Activated effector memory CD4-positive, alpha-beta T cell treated with Interleukin-2 at 50 U/mL for 16 hours (primary cell): ENCODE measurements at regions not wholly inside any gene's neighbourhood (a gene's known extent, or its start where the extent isn't known, plus 50 kb on each side); places are given as distances from the start of the nearest gene placed in this dataset.
A peak's percentile ranks its signal among the peaks of the same experiment; 100 is the strongest.

Source experiments
- DNase-seq: peaks from one replicate; pipeline ENCODE4 v3.0.0-alpha.2; 2020

- peak; percentile 24 for DNase-seq
These were observed 1519.3 kb upstream of the TMEM132C start for GRCh38 chr12:126747530-126748149.

- no peak for DNase-seq
These were observed 1514.9 kb upstream of the TMEM132C start for GRCh38 chr12:126752021-126752420.

- no peak for DNase-seq
These were observed 1509.6 kb upstream of the TMEM132C start for GRCh38 chr12:126757326-126757725.

- no peak for DNase-seq
These were observed 1506.9 kb upstream of the TMEM132C start for GRCh38 chr12:126760092-126760491.

- no peak for DNase-seq
These were observed 1505.5 kb upstream of the TMEM132C start for GRCh38 chr12:126761420-126761819.

- DNase-seq: no peak
These were observed 1504.8 kb upstream of the TMEM132C start for GRCh38 chr12:126762150-126762549.

GRCh38 chr12:126763359-126763758, 1503.6 kb upstream of the TMEM132C start:
- no peak for DNase-seq

- DNase-seq: no peak
These were observed 1499.6 kb upstream of the TMEM132C start for GRCh38 chr12:126767334-126767733.

- DNase-seq: no peak
These were observed 1498.5 kb upstream of the TMEM132C start for GRCh38 chr12:126768517-126768916.

- DNase-seq: no peak
These were observed 1496.8 kb upstream of the TMEM132C start for GRCh38 chr12:126770188-126770587.

GRCh38 chr12:126772171-126772864, 1494.7 kb upstream of the TMEM132C start:
- DNase-seq: peak; percentile 24

GRCh38 chr12:126773012-126773411, 1494.0 kb upstream of the TMEM132C start:
- no peak for DNase-seq

GRCh38 chr12:126773491-126773890, 1493.5 kb upstream of the TMEM132C start:
- no peak for DNase-seq

GRCh38 chr12:126776026-126776655, 1490.8 kb upstream of the TMEM132C start:
- DNase-seq: no peak

GRCh38 chr12:126780343-126780742, 1486.6 kb upstream of the TMEM132C start:
- DNase-seq: no peak

- DNase-seq: no peak
These were observed 1485.4 kb upstream of the TMEM132C start for GRCh38 chr12:126781593-126781992.

- no peak for DNase-seq
These were observed 1484.9 kb upstream of the TMEM132C start for GRCh38 chr12:126782083-126782482.

- DNase-seq: no peak
These were observed 1482.5 kb upstream of the TMEM132C start for GRCh38 chr12:126784328-126784921.

- no peak for DNase-seq
These were observed 1477.0 kb upstream of the TMEM132C start for GRCh38 chr12:126789963-126790362.

- DNase-seq: no peak
These were observed 1475.8 kb upstream of the TMEM132C start for GRCh38 chr12:126791122-126791521.

- no peak for DNase-seq
These were observed 1474.6 kb upstream of the TMEM132C start for GRCh38 chr12:126792411-126792810.

- no peak for DNase-seq
These were observed 1469.4 kb upstream of the TMEM132C start for GRCh38 chr12:126797525-126797924.

GRCh38 chr12:126798449-126798848, 1468.5 kb upstream of the TMEM132C start:
- no peak for DNase-seq
